Urinary bladder (tissue), 3 donors: ENCODE measurements at regions not wholly inside any gene's neighbourhood (a gene's known extent, or its start where the extent isn't known, plus 50 kb on each side); places are given as distances from the start of the nearest gene placed in this dataset.

Experiments used
- DNase-seq: peaks from one replicate; pipeline ENCODE4 v3.0.0-alpha.2; 2015; ENCODE audit errors: extremely low spot score
- H3K27ac ChIP-seq: one replicate; pipeline ENCODE4 v1.5.1; 2013; ENCODE audit warnings: low read depth, mild to moderate bottlenecking, moderate library complexity
- H3K36me3 ChIP-seq: one replicate; pipeline ENCODE4 v1.6.1; 2013; ENCODE audit warnings: mild to moderate bottlenecking, moderate library complexity; ENCODE audit not compliant: insufficient read depth
- H3K4me1 ChIP-seq: one replicate; pipeline ENCODE4 v1.6.1; 2013; ENCODE audit warnings: mild to moderate bottlenecking, moderate library complexity; ENCODE audit not compliant: insufficient read depth
- H3K4me3 ChIP-seq: one replicate; pipeline ENCODE4 v1.5.1; 2013; ENCODE audit warnings: low read depth, low read length
- WGBS: extraction: QIAGEN DNeasy Blood & Tissue Kit; methylation state at CpG from one replicate; pipeline ENCODE4 v1.1.7; 2013; 5-methylcytosine and 5-hydroxymethylcytosine counted together
- donor health status: healthy with polysubstance abuse.
- donor health status: healthy.

- Histone ChIP-seq H3K27ac (no peak overlapping the region), H3K4me1 (no peaks in the 10 kb centered on the region), H3K36me3 (no peaks in the 10 kb centered on the region), H3K4me3 (no peak overlapping the region)
- WGBS, result 57% methylated on average over 7 of the region's 7 CpGs
- no peak for DNase-seq
Measured at GRCh38 chr18:70523035-70523791, 234.4 kb downstream of the SOCS6 start.

GRCh38 chr18:70522183-70522680, 233.4 kb downstream of the SOCS6 start:
- DNase-seq, result no peak
- no peak overlapping the region for H3K27ac ChIP-seq
- H3K4me1 ChIP-seq, result no peaks in the 10 kb centered on the region
- 30% methylated on average over 5 of the region's 5 CpGs for WGBS
- H3K4me3 ChIP-seq, result no peak overlapping the region
- no peaks in the 10 kb centered on the region for H3K36me3 ChIP-seq

- 21% methylated on average over 1 of the region's 1 CpG for WGBS
- H3K36me3 ChIP-seq, result no peaks in the 10 kb centered on the region
- H3K4me3 ChIP-seq, result no peak overlapping the region
- H3K27ac ChIP-seq, result no peak overlapping the region
- no peak for DNase-seq
- H3K4me1 ChIP-seq, result no peaks in the 10 kb centered on the region
Measured at GRCh38 chr18:70520867-70521266, 232.0 kb downstream of the SOCS6 start.

GRCh38 chr18:70513502-70514171, 224.8 kb downstream of the SOCS6 start:
- DNase-seq, result no peak
- WGBS, result 75% methylated on average over 9 of the region's 9 CpGs
- H3K36me3 ChIP-seq, result no peaks in the 10 kb centered on the region
- H3K4me3 ChIP-seq, result no peak overlapping the region
- no peak overlapping the region for H3K27ac ChIP-seq
- H3K4me1 ChIP-seq, result no peaks in the 10 kb centered on the region

- Histone ChIP-seq H3K27ac (no peak overlapping the region), H3K4me3 (no peak overlapping the region), H3K36me3 (no peaks in the 10 kb centered on the region), H3K4me1 (no peaks in the 10 kb centered on the region)
- DNase-seq, result no peak
- 66% methylated on average over 4 of the region's 4 CpGs for WGBS
Measured at GRCh38 chr18:70507970-70508369, 219.1 kb downstream of the SOCS6 start.

- Histone ChIP-seq H3K27ac (no peak overlapping the region), H3K36me3 (no peaks in the 10 kb centered on the region), H3K4me1 (no peaks in the 10 kb centered on the region), H3K4me3 (no peak overlapping the region)
- no peak for DNase-seq
- 36% methylated on average over 4 of the region's 4 CpGs for WGBS
Measured at GRCh38 chr18:70506511-70506910, 217.7 kb downstream of the SOCS6 start.

- 85% methylated on average over 1 of the region's 1 CpG for WGBS
- H3K4me1 ChIP-seq, result no peaks in the 10 kb centered on the region
- no peak overlapping the region for H3K27ac ChIP-seq
- no peak for DNase-seq
- H3K4me3 ChIP-seq, result no peak overlapping the region
- H3K36me3 ChIP-seq, result no peaks in the 10 kb centered on the region
Measured at GRCh38 chr18:70503060-70503459, 214.2 kb downstream of the SOCS6 start.

GRCh38 chr18:70501358-70501757, 212.5 kb downstream of the SOCS6 start:
- Histone ChIP-seq H3K27ac (no peak overlapping the region), H3K36me3 (no peaks in the 10 kb centered on the region), H3K4me3 (no peak overlapping the region), H3K4me1 (no peaks in the 10 kb centered on the region)
- DNase-seq, result no peak
- WGBS, result 54% methylated on average over 4 of the region's 4 CpGs

GRCh38 chr18:70500748-70501147, 211.9 kb downstream of the SOCS6 start:
- WGBS, result 87% methylated on average over 2 of the region's 2 CpGs
- no peak for DNase-seq
- Histone ChIP-seq H3K4me3 (no peak overlapping the region), H3K36me3 (no peaks in the 10 kb centered on the region), H3K4me1 (no peaks in the 10 kb centered on the region), H3K27ac (no peak overlapping the region)

GRCh38 chr18:70499218-70499691, 210.4 kb downstream of the SOCS6 start:
- WGBS, result 89% methylated on average over 31 of the region's 31 CpGs
- DNase-seq, result no peak
- Histone ChIP-seq H3K4me3 (no peak overlapping the region), H3K4me1 (no peaks in the 10 kb centered on the region), H3K36me3 (no peaks in the 10 kb centered on the region), H3K27ac (no peak overlapping the region)

GRCh38 chr18:70496353-70497294, 207.8 kb downstream of the SOCS6 start:
- H3K36me3 ChIP-seq, result no peaks in the 10 kb centered on the region
- no peak for DNase-seq
- H3K27ac ChIP-seq, result no peak overlapping the region
- no peak overlapping the region for H3K4me3 ChIP-seq
- 39% methylated on average over 8 of the region's 8 CpGs for WGBS
- no peaks in the 10 kb centered on the region for H3K4me1 ChIP-seq

GRCh38 chr18:70494524-70494923, 205.7 kb downstream of the SOCS6 start:
- H3K4me1 ChIP-seq, result no peaks in the 10 kb centered on the region
- 95% methylated on average over 2 of the region's 2 CpGs for WGBS
- no peaks in the 10 kb centered on the region for H3K36me3 ChIP-seq
- DNase-seq, result no peak
- H3K27ac ChIP-seq, result no peak overlapping the region
- H3K4me3 ChIP-seq, result no peak overlapping the region

- Histone ChIP-seq H3K27ac (no peak overlapping the region), H3K36me3 (no peaks in the 10 kb centered on the region), H3K4me3 (no peak overlapping the region), H3K4me1 (no peaks in the 10 kb centered on the region)
- 62% methylated on average over 9 of the region's 9 CpGs for WGBS
- DNase-seq, result no peak
Measured at GRCh38 chr18:70493461-70493860, 204.6 kb downstream of the SOCS6 start.
